GM21360 (cell line): ENCODE measurements at regions not wholly inside any gene's neighbourhood (a gene's known extent, or its start where the extent isn't known, plus 50 kb on each side); places are given as distances from the start of the nearest gene placed in this dataset.

Experiments
- ATAC-seq: cut with Tn5 transposase; IDR thresholded peaks from one replicate; pipeline ENCODE4 v1.9.1; 2021; ENCODE audit warnings: mild to moderate bottlenecking, moderate library complexity; ENCODE audit not compliant: unreplicated experiment

DNA sequence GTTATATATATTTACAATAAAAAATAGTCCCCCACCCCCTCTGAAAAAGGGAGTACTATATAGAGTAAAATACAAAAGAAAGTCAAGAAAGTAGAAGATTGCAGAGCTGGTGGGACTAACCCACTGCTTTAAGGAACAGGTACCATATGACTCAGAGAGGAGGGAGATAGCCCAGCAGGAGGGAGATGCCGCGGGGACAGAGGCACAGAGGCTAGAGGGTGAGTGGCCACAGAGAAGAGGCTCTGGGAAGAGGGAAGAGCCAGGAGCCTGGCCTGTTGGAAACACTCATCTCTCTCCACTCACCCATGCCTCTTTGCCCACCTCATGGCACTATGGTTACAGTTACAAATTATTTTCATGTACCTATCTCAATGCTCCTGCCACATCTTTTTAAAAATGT, 53.6 kb upstream of the LYVE1 start:
- ATAC-seq: no peak

DNA sequence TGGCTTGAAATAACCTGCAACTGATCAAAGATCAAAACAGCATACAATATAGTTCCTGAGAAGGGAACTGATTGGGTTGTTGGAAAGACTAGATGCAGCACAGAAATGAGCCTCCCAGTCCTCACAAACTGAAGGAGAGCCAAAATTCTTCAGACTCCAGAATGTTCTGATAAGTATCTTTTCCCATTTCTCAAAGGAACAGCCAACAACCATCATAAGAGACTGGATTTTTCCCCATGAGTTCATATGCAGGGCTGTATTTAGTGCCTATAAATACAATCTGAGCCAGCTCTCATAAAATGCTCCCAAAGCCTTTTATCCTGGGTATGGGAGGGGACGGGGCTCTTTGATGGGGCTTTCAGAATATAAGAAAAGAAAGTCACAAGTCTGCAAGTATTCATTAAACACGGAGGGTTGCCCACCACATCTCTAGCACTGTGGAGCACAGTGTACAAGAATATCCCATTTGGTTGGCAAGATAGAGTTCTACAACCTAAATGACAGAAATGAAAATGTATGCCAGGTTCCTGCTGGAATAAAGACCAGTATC, 50.7 kb upstream of the LYVE1 start:
- no peak for ATAC-seq

DNA sequence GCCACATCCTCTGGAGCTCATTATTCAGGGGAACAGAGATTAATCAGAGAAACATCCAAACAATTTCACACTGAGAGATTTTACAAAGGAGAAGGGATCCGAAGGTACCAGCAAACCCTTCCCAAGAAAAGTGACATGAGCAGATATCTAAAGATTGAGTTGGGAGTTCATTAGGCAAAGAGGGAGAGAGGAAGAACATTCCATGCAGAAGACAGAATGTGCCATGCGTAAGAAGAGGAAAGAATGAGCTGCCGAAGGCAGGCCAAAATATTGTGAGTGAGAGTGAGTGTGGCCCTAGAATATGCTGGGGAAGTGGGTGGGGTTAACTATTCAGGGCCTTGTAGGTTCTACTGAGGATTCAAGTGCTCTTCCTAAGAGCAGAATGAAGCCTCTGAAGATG, 50.0 kb upstream of the LYVE1 start:
- ATAC-seq: no peak
